ENCODE measurements at regions not wholly inside any gene's neighbourhood (a gene's known extent, or its start where the extent isn't known, plus 50 kb on each side); places are given as distances from the start of the nearest gene placed in this dataset.

DNA sequence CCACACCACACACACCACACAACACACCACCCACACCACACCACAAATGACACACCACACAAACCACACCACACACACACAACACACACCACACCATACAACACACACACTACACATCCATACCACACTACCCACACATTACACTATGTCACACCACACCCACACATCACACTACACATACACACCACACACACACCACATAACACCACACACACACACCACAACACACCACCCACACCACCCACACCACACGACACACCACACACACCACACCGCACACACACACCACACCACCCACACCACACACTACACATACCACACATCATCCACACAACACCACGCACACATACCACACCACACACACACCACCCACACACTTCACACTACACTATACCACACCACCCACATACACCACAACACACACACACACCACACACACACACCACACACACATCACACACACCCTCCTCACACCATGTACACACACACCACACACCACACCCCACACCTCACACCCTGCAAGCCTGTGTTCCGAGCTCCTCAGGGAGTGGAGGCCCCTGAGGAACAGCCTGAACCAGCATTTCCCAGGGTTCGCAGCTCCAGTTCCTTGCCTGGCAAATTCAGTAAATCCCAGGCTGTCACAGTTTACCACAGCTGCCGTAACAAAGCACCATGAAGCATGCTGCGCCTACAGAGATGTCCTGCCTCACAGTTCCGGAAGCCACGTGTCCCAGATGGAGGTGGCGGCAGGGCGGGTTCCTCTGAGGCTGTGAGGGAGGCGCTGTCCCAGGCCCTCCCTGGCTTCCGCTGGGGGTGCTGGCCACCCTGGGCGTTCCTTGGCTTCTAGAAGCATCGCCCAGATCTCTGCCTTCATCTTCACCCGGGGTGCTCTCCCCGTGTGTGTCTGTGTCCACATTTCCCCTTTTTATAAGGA, 69.8 kb upstream of the ATP5PO start:
- TF ChIP-seq, protein P1, sequence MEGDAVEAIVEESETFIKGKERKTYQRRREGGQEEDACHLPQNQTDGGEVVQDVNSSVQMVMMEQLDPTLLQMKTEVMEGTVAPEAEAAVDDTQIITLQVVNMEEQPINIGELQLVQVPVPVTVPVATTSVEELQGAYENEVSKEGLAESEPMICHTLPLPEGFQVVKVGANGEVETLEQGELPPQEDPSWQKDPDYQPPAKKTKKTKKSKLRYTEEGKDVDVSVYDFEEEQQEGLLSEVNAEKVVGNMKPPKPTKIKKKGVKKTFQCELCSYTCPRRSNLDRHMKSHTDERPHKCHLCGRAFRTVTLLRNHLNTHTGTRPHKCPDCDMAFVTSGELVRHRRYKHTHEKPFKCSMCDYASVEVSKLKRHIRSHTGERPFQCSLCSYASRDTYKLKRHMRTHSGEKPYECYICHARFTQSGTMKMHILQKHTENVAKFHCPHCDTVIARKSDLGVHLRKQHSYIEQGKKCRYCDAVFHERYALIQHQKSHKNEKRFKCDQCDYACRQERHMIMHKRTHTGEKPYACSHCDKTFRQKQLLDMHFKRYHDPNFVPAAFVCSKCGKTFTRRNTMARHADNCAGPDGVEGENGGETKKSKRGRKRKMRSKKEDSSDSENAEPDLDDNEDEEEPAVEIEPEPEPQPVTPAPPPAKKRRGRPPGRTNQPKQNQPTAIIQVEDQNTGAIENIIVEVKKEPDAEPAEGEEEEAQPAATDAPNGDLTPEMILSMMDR (IDR thresholded peaks at IDR 0.05): no peak
- no peak for TF ChIP-seq POLR2A (IDR thresholded peaks at IDR 0.05)
